ENCODE measurements at regions not wholly inside any gene's neighbourhood (a gene's known extent, or its start where the extent isn't known, plus 50 kb on each side); places are given as distances from the start of the nearest gene placed in this dataset.

DNA sequence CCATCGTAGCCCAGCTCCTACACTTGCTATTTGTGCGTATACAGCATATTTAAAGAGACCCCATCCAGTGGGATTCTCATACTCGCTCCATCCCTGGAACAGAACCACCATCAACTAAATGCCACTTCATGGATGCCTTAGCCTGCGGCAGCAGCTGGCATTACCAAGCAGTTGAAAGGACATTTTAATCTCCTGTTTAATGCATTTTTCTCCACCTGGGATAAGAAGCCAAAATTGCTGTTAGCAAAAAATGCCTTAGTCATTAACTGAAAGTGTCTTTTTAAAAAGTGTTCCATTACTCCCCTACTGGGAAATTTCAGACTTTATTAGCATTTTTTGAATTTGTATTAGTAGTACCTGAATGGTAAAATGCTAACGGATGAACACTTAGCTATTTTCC, 662.6 kb upstream of the MEF2C start:
- TF ChIP-seq, protein P1, sequence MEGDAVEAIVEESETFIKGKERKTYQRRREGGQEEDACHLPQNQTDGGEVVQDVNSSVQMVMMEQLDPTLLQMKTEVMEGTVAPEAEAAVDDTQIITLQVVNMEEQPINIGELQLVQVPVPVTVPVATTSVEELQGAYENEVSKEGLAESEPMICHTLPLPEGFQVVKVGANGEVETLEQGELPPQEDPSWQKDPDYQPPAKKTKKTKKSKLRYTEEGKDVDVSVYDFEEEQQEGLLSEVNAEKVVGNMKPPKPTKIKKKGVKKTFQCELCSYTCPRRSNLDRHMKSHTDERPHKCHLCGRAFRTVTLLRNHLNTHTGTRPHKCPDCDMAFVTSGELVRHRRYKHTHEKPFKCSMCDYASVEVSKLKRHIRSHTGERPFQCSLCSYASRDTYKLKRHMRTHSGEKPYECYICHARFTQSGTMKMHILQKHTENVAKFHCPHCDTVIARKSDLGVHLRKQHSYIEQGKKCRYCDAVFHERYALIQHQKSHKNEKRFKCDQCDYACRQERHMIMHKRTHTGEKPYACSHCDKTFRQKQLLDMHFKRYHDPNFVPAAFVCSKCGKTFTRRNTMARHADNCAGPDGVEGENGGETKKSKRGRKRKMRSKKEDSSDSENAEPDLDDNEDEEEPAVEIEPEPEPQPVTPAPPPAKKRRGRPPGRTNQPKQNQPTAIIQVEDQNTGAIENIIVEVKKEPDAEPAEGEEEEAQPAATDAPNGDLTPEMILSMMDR (IDR thresholded peaks at IDR 0.05; ENCODE audit: extremely low read depth in 1 of 2, insufficient read depth in 1 of 2, low read depth in 1 of 2, low read length in 2 of 2) = no peak
- TF ChIP-seq GATA2 (IDR thresholded peaks at IDR 0.05; ENCODE audit: insufficient read depth, insufficient read length, low read depth, low read length) = no peak
- no peak for TF ChIP-seq POLR2A (IDR thresholded peaks at IDR 0.05; ENCODE audit: low read depth, low read length)
- TF ChIP-seq EZH2 (IDR thresholded peaks at IDR 0.05; ENCODE audit: borderline replicate concordance, low read depth, low read length, severe bottlenecking) = no peak
- no peak for TF ChIP-seq POLR2AphosphoS5 (IDR thresholded peaks at IDR 0.05; ENCODE audit: insufficient read depth, low read depth, low read length)
- no peak for TF ChIP-seq JUN (IDR thresholded peaks at IDR 0.05; ENCODE audit: borderline replicate concordance, insufficient read depth, insufficient read length, low read depth)
- TF ChIP-seq, protein P2, sequence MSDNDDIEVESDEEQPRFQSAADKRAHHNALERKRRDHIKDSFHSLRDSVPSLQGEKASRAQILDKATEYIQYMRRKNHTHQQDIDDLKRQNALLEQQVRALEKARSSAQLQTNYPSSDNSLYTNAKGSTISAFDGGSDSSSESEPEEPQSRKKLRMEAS (IDR thresholded peaks at IDR 0.05; ENCODE audit: insufficient read depth, insufficient read length) = no peak
- no peak for TF ChIP-seq FOS (IDR thresholded peaks at IDR 0.05; ENCODE audit: borderline replicate concordance, insufficient read depth, low read length)
- TF ChIP-seq MYC (IDR thresholded peaks at IDR 0.05; ENCODE audit: low read depth, low read length) = no peak

All from endothelial cell of umbilical vein (primary cell).